ENCODE measurements at regions not wholly inside any gene's neighbourhood (a gene's known extent, or its start where the extent isn't known, plus 50 kb on each side); places are given as distances from the start of the nearest gene placed in this dataset.

GRCh38 chr5:159644053-159644452 is 272.2 kb upstream of the ADRA1B start:
- H3K4me2 ChIP-seq: no peak overlapping the region
- H3K79me2 ChIP-seq: no peaks in the 10 kb centered on the region
- no peaks in the 10 kb centered on the region for H3K27me3 ChIP-seq
- TF ChIP-seq, protein P1, sequence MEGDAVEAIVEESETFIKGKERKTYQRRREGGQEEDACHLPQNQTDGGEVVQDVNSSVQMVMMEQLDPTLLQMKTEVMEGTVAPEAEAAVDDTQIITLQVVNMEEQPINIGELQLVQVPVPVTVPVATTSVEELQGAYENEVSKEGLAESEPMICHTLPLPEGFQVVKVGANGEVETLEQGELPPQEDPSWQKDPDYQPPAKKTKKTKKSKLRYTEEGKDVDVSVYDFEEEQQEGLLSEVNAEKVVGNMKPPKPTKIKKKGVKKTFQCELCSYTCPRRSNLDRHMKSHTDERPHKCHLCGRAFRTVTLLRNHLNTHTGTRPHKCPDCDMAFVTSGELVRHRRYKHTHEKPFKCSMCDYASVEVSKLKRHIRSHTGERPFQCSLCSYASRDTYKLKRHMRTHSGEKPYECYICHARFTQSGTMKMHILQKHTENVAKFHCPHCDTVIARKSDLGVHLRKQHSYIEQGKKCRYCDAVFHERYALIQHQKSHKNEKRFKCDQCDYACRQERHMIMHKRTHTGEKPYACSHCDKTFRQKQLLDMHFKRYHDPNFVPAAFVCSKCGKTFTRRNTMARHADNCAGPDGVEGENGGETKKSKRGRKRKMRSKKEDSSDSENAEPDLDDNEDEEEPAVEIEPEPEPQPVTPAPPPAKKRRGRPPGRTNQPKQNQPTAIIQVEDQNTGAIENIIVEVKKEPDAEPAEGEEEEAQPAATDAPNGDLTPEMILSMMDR (IDR thresholded peaks at IDR 0.05; ENCODE audit: poor library complexity): no peak
- TF ChIP-seq EZH2phosphoT487 (IDR thresholded peaks at IDR 0.05; ENCODE audit: low read depth, severe bottlenecking, unreplicated experiment): no peak
- no peak for TF ChIP-seq EZH2 (IDR thresholded peaks at IDR 0.05; ENCODE audit: borderline replicate concordance)
- H3K27ac ChIP-seq: no peak overlapping the region
- no peaks in the 10 kb centered on the region for H4K20me1 ChIP-seq (ENCODE audit: insufficient read depth, poor library complexity, severe bottlenecking)
- no peak overlapping the region for H3K4me3 ChIP-seq
- 91% methylated on average over 1 of the region's 1 CpG for WGBS (ENCODE audit: low lambda C conversion rate, missing lambda C conversion rate)
- no peaks in the 10 kb centered on the region for H3K36me3 ChIP-seq (replicated peaks; ENCODE audit: insufficient read depth, low read depth)
- no peaks in the 10 kb centered on the region for H3K9me3 ChIP-seq (ENCODE audit: low read depth)
- no peaks in the 10 kb centered on the region for H3K9me2 ChIP-seq (replicated peaks; ENCODE audit: insufficient read depth)
- DNase-seq (ENCODE audit: low spot score): no peak
- no peak overlapping the region for H2AFZ ChIP-seq
- no peaks in the 10 kb centered on the region for H3K4me1 ChIP-seq (ENCODE audit: insufficient read depth)

- H3K27ac ChIP-seq: no peak overlapping the region
- no peaks in the 10 kb centered on the region for H3K79me2 ChIP-seq
- no peak overlapping the region for H3K4me3 ChIP-seq
- H3K4me1 ChIP-seq (ENCODE audit: insufficient read depth): no peaks in the 10 kb centered on the region
- TF ChIP-seq EZH2phosphoT487 (IDR thresholded peaks at IDR 0.05; ENCODE audit: low read depth, severe bottlenecking, unreplicated experiment): no peak
- TF ChIP-seq, protein P1 (IDR thresholded peaks at IDR 0.05; ENCODE audit: poor library complexity): no peak
- TF ChIP-seq EZH2 (IDR thresholded peaks at IDR 0.05; ENCODE audit: borderline replicate concordance): no peak
- H3K9me3 ChIP-seq (ENCODE audit: low read depth): no peaks in the 10 kb centered on the region
- H2AFZ ChIP-seq: no peak overlapping the region
- H3K36me3 ChIP-seq (replicated peaks; ENCODE audit: insufficient read depth, low read depth): no peaks in the 10 kb centered on the region
- WGBS (ENCODE audit: low lambda C conversion rate, missing lambda C conversion rate): 52% methylated on average over 7 of the region's 7 CpGs
- peak; percentile 47 for DNase-seq (ENCODE audit: low spot score)
- H3K4me2 ChIP-seq: no peak overlapping the region
- H4K20me1 ChIP-seq (ENCODE audit: insufficient read depth, poor library complexity, severe bottlenecking): no peaks in the 10 kb centered on the region
- H3K27me3 ChIP-seq: no peaks in the 10 kb centered on the region
- H3K9me2 ChIP-seq (replicated peaks; ENCODE audit: insufficient read depth): no peaks in the 10 kb centered on the region
Measured at GRCh38 chr5:159645179-159645846, 271.0 kb upstream of the ADRA1B start.

DNA sequence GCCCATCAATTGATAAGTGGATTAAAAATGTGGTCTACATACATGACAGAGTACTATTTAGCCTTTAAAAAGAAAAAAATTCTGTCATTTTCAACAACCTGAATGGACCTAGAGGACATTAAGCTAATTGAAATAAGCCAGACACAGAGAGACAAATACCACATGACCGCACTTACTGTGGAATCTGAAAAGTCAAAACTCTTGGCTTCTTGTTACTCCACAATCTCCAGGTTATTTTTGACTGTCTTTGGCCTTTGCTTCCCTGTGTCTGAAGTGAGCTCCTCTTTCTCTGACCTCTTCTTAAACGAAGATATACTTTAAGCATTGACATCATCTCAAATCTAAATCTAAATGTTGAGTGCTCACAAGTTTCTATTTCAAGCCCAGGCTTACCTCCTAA is 265.5 kb upstream of the ADRA1B start:
- Histone ChIP-seq H2AFZ (no peak overlapping the region), H3K27ac (no peak overlapping the region), H4K20me1 (ENCODE audit: insufficient read depth, poor library complexity, severe bottlenecking) (no peaks in the 10 kb centered on the region), H3K79me2 (no peaks in the 10 kb centered on the region), H3K36me3 (replicated peaks; ENCODE audit: insufficient read depth, low read depth) (no peaks in the 10 kb centered on the region), H3K9me3 (ENCODE audit: low read depth) (no peaks in the 10 kb centered on the region), H3K4me3 (no peak overlapping the region), H3K4me2 (no peak overlapping the region), H3K9me2 (replicated peaks; ENCODE audit: insufficient read depth) (no peaks in the 10 kb centered on the region), H3K27me3 (peaks cover 5% of the 10 kb centered on the region), H3K4me1 (ENCODE audit: insufficient read depth) (no peaks in the 10 kb centered on the region)
- WGBS (ENCODE audit: low lambda C conversion rate, missing lambda C conversion rate): 70% methylated on average over 2 of the region's 2 CpGs
- TF ChIP-seq EZH2 (IDR thresholded peaks at IDR 0.05; ENCODE audit: borderline replicate concordance) (no peak), EZH2phosphoT487 (IDR thresholded peaks at IDR 0.05; ENCODE audit: low read depth, severe bottlenecking, unreplicated experiment) (no peak)
- TF ChIP-seq, protein P1 (IDR thresholded peaks at IDR 0.05; ENCODE audit: poor library complexity): no peak
- DNase-seq (ENCODE audit: low spot score): no peak

Data from hepatocyte (in vitro differentiated cells).